Mucosa of rectum (tissue), 2 donors: ENCODE measurements at regions not wholly inside any gene's neighbourhood (a gene's known extent, or its start where the extent isn't known, plus 50 kb on each side); places are given as distances from the start of the nearest gene placed in this dataset.

Experiments
- H3K27ac ChIP-seq, 2 donors: one replicate each; pipeline ENCODE4 v1.7.0; 2013; ENCODE audit warnings: inconsistent platforms in 2 of 2, low read depth in 2 of 2, low read length in 2 of 2
- H3K27me3 ChIP-seq, 2 donors: one replicate each; pipeline ENCODE4 v1.7.0; 2013; ENCODE audit warnings: low read length in 2 of 2; ENCODE audit not compliant: control insufficient read depth in 2 of 2, insufficient read depth in 2 of 2
- H3K36me3 ChIP-seq, 2 donors: one replicate each; pipeline ENCODE4 v1.7.0; 2013; ENCODE audit warnings: low read length in 2 of 2; ENCODE audit not compliant: control insufficient read depth in 2 of 2, insufficient read depth in 2 of 2
- H3K4me1 ChIP-seq, 2 donors: one replicate each; pipeline ENCODE4 v1.7.0; 2013; ENCODE audit warnings: low read length in 2 of 2, mild to moderate bottlenecking in 1 of 2; ENCODE audit not compliant: control insufficient read depth in 2 of 2, insufficient read depth in 2 of 2
- H3K4me3 ChIP-seq, 2 donors: one replicate each; pipeline ENCODE4 v1.7.0; 2013; ENCODE audit warnings: low read length in 2 of 2
- H3K9ac ChIP-seq, 2 donors: one replicate each; pipeline ENCODE4 v1.7.0; 2013; ENCODE audit warnings: low read length in 2 of 2, low read depth in 1 of 2, mild to moderate bottlenecking in 1 of 2
- H3K9me3 ChIP-seq, 2 donors: one replicate each; pipeline ENCODE4 v1.7.0; 2013; ENCODE audit warnings: low read length in 2 of 2; ENCODE audit not compliant: control insufficient read depth in 2 of 2
- donor health status: healthy.
- donor health status: Normal muscosa, but diverticular disease.

DNA sequence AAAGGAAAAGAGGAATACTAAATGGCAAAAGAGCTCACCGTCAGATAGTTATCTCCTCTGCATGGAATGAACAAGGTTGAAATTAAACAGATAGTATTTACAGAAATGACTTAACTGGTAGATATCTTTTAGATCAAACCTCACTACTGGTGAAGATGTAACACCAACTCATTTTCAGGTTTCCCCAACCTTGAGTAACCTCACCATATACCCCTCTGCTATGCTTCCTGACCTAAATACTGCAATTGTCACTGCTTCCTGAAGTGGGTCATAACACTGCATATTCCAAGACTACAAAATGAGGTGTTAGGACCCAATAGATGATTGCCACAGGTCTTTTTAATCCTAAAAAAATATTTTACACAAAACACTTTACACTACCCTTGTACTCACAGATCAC, 76.3 kb upstream of the PLEKHA5 start:
- H3K4me3 ChIP-seq, result no peak overlapping the region
- no peaks in the 10 kb centered on the region for H3K27me3 ChIP-seq
- no peaks in the 10 kb centered on the region for H3K4me1 ChIP-seq
- no peak overlapping the region for H3K27ac ChIP-seq
- no peak overlapping the region for H3K9ac ChIP-seq
- H3K36me3 ChIP-seq, result no peaks in the 10 kb centered on the region
- no peaks in the 10 kb centered on the region for H3K9me3 ChIP-seq

DNA sequence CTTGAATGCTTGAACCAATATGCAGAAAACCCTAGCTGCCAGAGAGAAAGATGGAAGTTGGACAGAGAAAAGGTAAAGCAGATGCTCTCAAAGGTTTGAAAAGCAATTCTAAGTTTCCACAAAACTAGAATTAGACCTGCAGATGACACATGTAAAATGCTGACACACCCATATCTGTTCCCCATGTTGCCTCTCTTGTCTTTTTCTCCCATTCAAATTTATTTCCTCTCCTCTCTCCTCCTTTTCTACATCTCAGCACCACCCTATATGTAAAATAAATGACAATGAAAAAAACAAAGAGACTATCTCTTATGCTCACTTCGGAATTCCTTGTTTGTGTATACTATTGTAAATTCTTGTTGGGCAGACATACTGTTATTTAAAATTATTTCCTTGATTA, 75.5 kb upstream of the PLEKHA5 start:
- Histone ChIP-seq H3K4me1 (no peaks in the 10 kb centered on the region), H3K27me3 (no peaks in the 10 kb centered on the region), H3K9me3 (no peaks in the 10 kb centered on the region), H3K27ac (no peak overlapping the region), H3K9ac (no peak overlapping the region), H3K4me3 (no peak overlapping the region), H3K36me3 (no peaks in the 10 kb centered on the region)

DNA sequence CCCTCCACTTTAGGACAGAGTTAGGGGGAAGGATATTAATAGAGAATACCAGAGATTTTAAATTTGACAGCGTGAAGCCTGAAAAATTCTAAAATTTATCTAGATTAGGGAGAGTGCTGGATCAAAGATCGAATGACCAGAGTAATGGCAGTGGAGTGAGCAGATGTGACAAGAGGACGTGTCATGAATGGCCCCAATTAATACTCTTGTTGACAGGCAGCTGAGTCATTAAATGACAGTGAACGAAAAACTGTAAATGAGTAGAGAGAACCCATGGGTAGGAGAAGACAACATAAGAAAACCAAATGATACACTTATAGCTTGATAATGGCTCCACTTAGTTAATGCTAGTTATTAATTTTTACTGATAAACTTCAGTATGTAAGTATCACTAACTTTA, 73.9 kb upstream of the PLEKHA5 start:
- Histone ChIP-seq H3K9ac (no peak overlapping the region), H3K27ac (no peak overlapping the region), H3K9me3 (no peaks in the 10 kb centered on the region), H3K27me3 (no peaks in the 10 kb centered on the region), H3K4me1 (no peaks in the 10 kb centered on the region), H3K36me3 (no peaks in the 10 kb centered on the region), H3K4me3 (no peak overlapping the region)

DNA sequence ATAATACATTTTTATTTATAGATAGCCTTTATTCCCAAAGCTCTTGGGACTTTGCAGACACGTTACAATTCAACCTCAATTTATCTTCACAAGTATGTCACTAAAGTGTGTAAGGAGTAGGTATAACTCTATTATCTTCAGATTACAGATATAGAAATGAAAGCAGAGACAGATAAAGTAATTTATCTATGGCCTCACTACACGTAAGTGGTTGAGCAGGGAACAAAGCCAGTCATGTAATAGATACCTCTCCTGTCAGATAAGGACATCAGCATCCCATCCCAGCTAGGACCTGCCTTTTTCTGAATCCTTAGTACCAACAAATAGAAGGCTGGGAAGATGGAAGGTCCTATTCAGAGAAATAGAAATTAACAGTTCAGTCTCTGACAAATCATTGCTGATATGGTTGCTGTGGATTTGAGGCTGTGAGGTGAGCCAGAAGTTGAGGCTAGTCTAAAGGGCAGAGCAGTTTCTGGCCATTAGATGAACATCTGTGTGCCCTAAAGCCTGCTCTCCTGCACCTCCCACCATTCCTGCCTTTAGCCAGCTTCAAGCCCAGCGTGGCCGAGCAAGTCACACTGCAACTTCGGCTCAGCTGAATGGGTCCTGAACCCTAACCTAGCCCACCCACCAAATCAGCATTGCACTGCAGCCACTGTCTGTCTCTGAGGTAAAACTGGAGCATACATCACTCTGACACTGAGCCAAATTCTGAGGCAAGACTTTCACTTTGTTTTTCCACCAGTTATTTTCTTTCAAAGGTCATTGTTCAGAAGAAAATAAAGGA, 71.1 kb upstream of the PLEKHA5 start:
- H3K4me1 ChIP-seq, result no peaks in the 10 kb centered on the region
- H3K4me3 ChIP-seq, result no peak overlapping the region
- no peaks in the 10 kb centered on the region for H3K27me3 ChIP-seq

DNA sequence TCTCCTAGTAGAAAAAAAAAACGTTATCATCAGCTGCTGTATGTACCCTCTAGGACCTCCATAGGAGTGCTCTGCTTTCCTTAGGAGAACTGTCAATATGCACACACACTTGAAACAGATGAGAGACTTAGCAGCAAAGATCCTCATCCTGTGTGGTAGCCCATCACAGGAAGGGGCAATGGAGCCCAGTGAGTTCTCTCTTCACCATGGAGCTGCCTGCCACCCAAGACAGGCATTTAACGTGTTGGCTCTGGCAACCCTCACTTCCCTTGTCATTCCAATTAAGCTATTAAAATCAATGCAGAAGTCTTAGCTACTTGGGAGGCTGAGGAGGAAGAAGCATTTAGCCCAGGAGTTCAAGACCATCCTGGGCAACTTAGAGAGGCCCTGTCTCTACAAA, 64.8 kb upstream of the PLEKHA5 start:
- no peaks in the 10 kb centered on the region for H3K9me3 ChIP-seq
- no peaks in the 10 kb centered on the region for H3K4me1 ChIP-seq
- no peaks in the 10 kb centered on the region for H3K36me3 ChIP-seq
- H3K27ac ChIP-seq, result no peak overlapping the region
- no peak overlapping the region for H3K4me3 ChIP-seq
- no peaks in the 10 kb centered on the region for H3K27me3 ChIP-seq
- H3K9ac ChIP-seq, result no peak overlapping the region

More for the DNA sequence above, 71.1 kb upstream of the PLEKHA5 start:
- H3K27ac ChIP-seq, result no peak overlapping the region
- no peaks in the 10 kb centered on the region for H3K36me3 ChIP-seq
- H3K9ac ChIP-seq, result no peak overlapping the region
- H3K9me3 ChIP-seq, result no peaks in the 10 kb centered on the region

DNA sequence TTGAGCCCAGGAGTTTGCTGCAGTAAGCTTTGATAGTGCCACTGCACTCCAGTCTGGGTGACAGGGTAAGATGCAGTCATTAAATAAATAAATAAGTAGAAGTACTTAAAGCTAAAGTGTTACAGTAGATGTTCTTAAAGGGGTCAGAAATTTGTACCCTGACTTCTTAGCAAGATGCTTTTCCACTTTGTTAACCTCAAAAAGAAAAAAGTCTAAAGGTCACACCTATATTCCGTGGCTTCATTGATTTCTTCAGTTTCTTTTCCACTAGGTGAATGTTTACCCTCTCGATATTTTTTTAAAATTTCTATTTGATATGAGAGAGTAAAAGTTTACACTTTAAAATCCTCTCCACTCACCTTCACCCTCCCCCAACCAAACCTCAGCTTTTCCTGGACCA, 64.3 kb upstream of the PLEKHA5 start:
- H3K4me3 ChIP-seq, result no peak overlapping the region
- no peaks in the 10 kb centered on the region for H3K4me1 ChIP-seq
- H3K9ac ChIP-seq, result no peak overlapping the region
- H3K27me3 ChIP-seq, result no peaks in the 10 kb centered on the region
- H3K9me3 ChIP-seq, result no peaks in the 10 kb centered on the region
- no peak overlapping the region for H3K27ac ChIP-seq
- H3K36me3 ChIP-seq, result no peaks in the 10 kb centered on the region

DNA sequence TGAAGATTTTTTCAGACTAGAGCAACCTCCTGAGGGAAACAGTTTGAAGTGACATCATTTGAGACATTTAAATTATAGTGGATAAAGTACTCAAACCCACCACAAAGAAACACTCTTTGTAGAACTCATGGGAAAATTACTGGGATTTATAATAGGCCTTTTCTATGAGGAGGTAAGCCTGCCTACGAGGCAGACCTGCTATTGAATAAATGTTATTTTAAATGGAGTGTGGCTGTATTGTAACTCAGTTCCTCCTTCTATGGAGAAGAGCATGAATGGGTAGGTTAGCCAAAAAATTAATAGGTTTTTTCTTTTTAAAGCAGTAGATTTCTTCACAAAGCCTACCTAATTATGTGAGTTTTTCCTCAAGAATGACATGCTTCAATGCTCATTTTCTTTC, 63.7 kb upstream of the PLEKHA5 start:
- Histone ChIP-seq H3K27me3 (no peaks in the 10 kb centered on the region), H3K9ac (no peak overlapping the region), H3K27ac (no peak overlapping the region)

DNA sequence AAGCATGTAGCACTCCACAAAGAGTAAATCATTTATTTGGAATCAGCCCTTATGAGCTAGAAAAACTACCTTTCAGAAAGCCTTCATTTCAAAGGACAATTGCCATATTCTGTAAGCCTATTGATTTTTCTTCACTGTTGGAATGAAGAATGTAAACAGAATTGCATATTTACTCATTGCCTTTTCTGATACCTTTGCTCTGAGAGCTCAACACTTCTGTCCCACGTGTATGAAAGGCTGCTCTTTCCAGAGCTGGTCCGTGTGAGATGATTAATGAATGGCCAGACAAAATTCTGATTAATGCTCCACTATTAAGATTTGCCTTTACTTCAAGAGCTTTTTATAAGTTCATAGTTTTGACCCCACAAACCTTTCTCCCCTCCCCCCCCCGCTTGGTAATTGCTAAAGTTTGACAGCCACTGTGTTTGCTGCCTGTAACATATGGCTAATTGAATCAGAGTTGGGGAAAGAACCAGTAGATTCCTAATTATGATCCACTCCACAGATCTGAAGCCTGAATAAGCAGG, 63.0 kb upstream of the PLEKHA5 start:
- Histone ChIP-seq H3K27me3 (no peaks in the 10 kb centered on the region), H3K4me1 (no peaks in the 10 kb centered on the region), H3K27ac (no peak overlapping the region), H3K36me3 (no peaks in the 10 kb centered on the region), H3K4me3 (no peak overlapping the region), H3K9me3 (no peaks in the 10 kb centered on the region), H3K9ac (no peak overlapping the region)

More for the DNA sequence above, 63.7 kb upstream of the PLEKHA5 start:
- Histone ChIP-seq H3K36me3 (no peaks in the 10 kb centered on the region), H3K4me1 (no peaks in the 10 kb centered on the region), H3K9me3 (no peaks in the 10 kb centered on the region), H3K4me3 (no peak overlapping the region)

DNA sequence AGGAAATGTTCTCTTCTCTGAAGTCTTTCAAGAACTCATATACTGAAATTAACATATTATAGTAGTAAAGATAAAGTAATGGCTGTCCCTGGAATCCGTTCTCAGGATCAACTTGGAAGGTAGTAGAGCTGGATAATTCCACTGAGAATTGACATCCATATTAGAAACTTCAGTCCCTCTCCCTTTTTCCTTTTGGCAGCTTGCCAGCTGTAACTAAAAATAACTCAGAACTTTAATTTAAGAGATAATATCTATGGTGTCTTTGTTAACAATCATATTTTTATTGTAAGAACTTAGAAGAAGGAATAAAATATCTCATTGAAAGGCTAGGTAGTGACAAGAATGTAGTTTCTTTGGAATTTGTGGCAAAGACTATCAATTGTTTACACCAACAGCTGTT, 61.4 kb upstream of the PLEKHA5 start:
- no peaks in the 10 kb centered on the region for H3K4me1 ChIP-seq
- H3K9ac ChIP-seq, result no peak overlapping the region
- H3K9me3 ChIP-seq, result no peaks in the 10 kb centered on the region
- no peaks in the 10 kb centered on the region for H3K27me3 ChIP-seq
- no peak overlapping the region for H3K4me3 ChIP-seq
- H3K36me3 ChIP-seq, result no peaks in the 10 kb centered on the region
- H3K27ac ChIP-seq, result no peak overlapping the region

DNA sequence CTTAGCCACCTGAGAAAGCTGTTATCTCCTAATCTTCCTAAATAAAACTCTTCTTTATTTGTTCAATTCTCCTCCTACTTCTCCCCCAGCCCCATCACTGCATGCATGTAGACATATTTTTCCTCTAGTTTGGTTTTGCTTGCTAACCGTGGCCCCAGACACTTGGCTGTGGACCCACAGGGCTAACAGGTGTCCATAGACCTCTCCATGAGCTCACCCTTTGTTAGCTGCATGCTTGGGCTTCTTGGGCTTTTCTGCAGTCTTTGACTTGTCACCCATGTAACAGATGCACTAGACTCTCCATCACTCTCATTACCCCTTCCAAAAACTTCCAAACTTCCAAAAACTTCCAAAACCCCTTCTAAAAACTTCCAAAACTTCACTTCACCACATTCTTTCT, 59.2 kb upstream of the PLEKHA5 start:
- H3K36me3 ChIP-seq, result no peaks in the 10 kb centered on the region
- no peaks in the 10 kb centered on the region for H3K27me3 ChIP-seq
- H3K4me1 ChIP-seq, result no peaks in the 10 kb centered on the region
- H3K9ac ChIP-seq, result no peak overlapping the region
- H3K9me3 ChIP-seq, result no peaks in the 10 kb centered on the region
- no peak overlapping the region for H3K4me3 ChIP-seq
- no peak overlapping the region for H3K27ac ChIP-seq
